GM12874 (cell line): ENCODE measurements at regions not wholly inside any gene's neighbourhood (a gene's known extent, or its start where the extent isn't known, plus 50 kb on each side); places are given as distances from the start of the nearest gene placed in this dataset.
A peak's percentile ranks its signal among the peaks of the same experiment; 100 is the strongest.

ENCODE experiments used
- CTCF ChIP-seq: IDR thresholded peaks from 2 replicates; pipeline ENCODE4 v1.5.1; 2011; ENCODE audit warnings: low read depth, mild to moderate bottlenecking, control low read depth, low read length, moderate library complexity; ENCODE audit not compliant: insufficient read depth

GRCh38 chr2:126228531-126228930 is 427.4 kb upstream of the GYPC start:
- TF ChIP-seq CTCF, result no peak

GRCh38 chr2:126238251-126238650 is 417.7 kb upstream of the GYPC start:
- no peak for TF ChIP-seq CTCF

- TF ChIP-seq CTCF, result no peak
Observed at GRCh38 chr2:126239320-126239955, 416.5 kb upstream of the GYPC start.

- no peak for TF ChIP-seq CTCF
Observed at GRCh38 chr2:126241001-126241400, 415.0 kb upstream of the GYPC start.

GRCh38 chr2:126241411-126241810 is 414.5 kb upstream of the GYPC start:
- no peak for TF ChIP-seq CTCF

GRCh38 chr2:126244937-126245336 is 411.0 kb upstream of the GYPC start:
- TF ChIP-seq CTCF, result peak; percentile 48

GRCh38 chr2:126253669-126254068 is 402.3 kb upstream of the GYPC start:
- TF ChIP-seq CTCF, result no peak
